HepG2 (cell line): ENCODE measurements at regions not wholly inside any gene's neighbourhood (a gene's known extent, or its start where the extent isn't known, plus 50 kb on each side); places are given as distances from the start of the nearest gene placed in this dataset.
A peak's percentile ranks its signal among the peaks of the same experiment; 100 is the strongest.

Experiments
- CC2D1A ChIP-seq: sonication (generic); formaldehyde crosslinking; IDR thresholded peaks from 2 replicates; pipeline ENCODE4 v1.8.1; 2023; ENCODE audit warnings: mild to moderate bottlenecking, missing genetic modification reagents
- CCDC6 ChIP-seq: sonication (generic); formaldehyde crosslinking; IDR thresholded peaks from 2 replicates; pipeline ENCODE4 v1.8.1; 2022; ENCODE audit warnings: mild to moderate bottlenecking, missing genetic modification reagents, moderate library complexity
- CEBPZ ChIP-seq: IDR thresholded peaks from 2 replicates; pipeline ENCODE4 v1.6.1; 2012; ENCODE audit warnings: low read length, improper control_type of control experiment
- FOXK1 ChIP-seq: sonication (generic); formaldehyde crosslinking; IDR thresholded peaks from 2 replicates; pipeline ENCODE4 v1.4.0; 2020; ENCODE audit warnings: low read depth, missing genetic modification reagents, borderline replicate concordance
- FOXP4 ChIP-seq: sonication (generic); formaldehyde crosslinking; IDR thresholded peaks from 2 replicates; pipeline ENCODE4 v1.4.0; 2020; ENCODE audit warnings: missing genetic modification reagents
- HINFP ChIP-seq: sonication (generic); formaldehyde crosslinking; IDR thresholded peaks from 2 replicates; pipeline ENCODE4 v1.4.0; 2020; ENCODE audit warnings: low read depth, mild to moderate bottlenecking, missing genetic modification reagents
- ISX ChIP-seq: sonication (generic); formaldehyde crosslinking; conservative IDR thresholded peaks from 2 replicates; pipeline ENCODE4 v1.5.0; 2020; ENCODE audit warnings: missing genetic modification reagents
- KLF13 ChIP-seq: sonication (generic); formaldehyde crosslinking; IDR thresholded peaks from 2 replicates; pipeline ENCODE4 v1.4.0; 2020; ENCODE audit warnings: mild to moderate bottlenecking, missing genetic modification reagents
- MAFK ChIP-seq, 2 experiments: IDR thresholded peaks in 1 of 2; conservative IDR thresholded peaks in 1 of 2; 2 replicates each; pipeline ENCODE4 v1.6.1; 2011; ENCODE audit warnings: improper control_type of control experiment in 2 of 2, low read length in 2 of 2
- MATR3 ChIP-seq: sonication (generic); formaldehyde crosslinking; IDR thresholded peaks from 2 replicates; pipeline ENCODE4 v1.4.0; 2020; ENCODE audit warnings: missing genetic modification reagents
- MIXL1 ChIP-seq: IDR thresholded peaks from 2 replicates; pipeline ENCODE4 v1.6.1; 2016
- NCOA1 ChIP-seq: sonication (generic); formaldehyde crosslinking; IDR thresholded peaks from 2 replicates; pipeline ENCODE4 v1.9.0; 2021; ENCODE audit warnings: missing genetic modification reagents
- ZFX ChIP-seq: sonication (generic); formaldehyde crosslinking; IDR thresholded peaks from 2 replicates; pipeline ENCODE4 v1.4.0; 2020; ENCODE audit warnings: mild to moderate bottlenecking, low read depth, missing genetic modification reagents, moderate library complexity
- ZNF562 ChIP-seq: sonication (generic); formaldehyde crosslinking; IDR thresholded peaks from 2 replicates; pipeline ENCODE4 v1.8.0; 2022; ENCODE audit warnings: missing genetic modification reagents, borderline replicate concordance
- ZNF713 ChIP-seq: sonication (generic); formaldehyde crosslinking; IDR thresholded peaks from 2 replicates; pipeline ENCODE4 v1.4.0; 2020; ENCODE audit warnings: mild to moderate bottlenecking, missing genetic modification reagents
- ZNF782 ChIP-seq: sonication (generic); formaldehyde crosslinking; IDR thresholded peaks from 2 replicates; pipeline ENCODE4 v1.4.0; 2020; ENCODE audit warnings: missing genetic modification reagents, mild to moderate bottlenecking, borderline replicate concordance
- ZNF816 ChIP-seq: sonication (generic); formaldehyde crosslinking; IDR thresholded peaks from 2 replicates; pipeline ENCODE4 v1.8.0; 2022; ENCODE audit warnings: missing genetic modification reagents, mild to moderate bottlenecking, borderline replicate concordance
- TF ChIP-seq, protein P1 (sequence below): sonication (generic); formaldehyde crosslinking; conservative IDR thresholded peaks from 2 replicates; pipeline ENCODE4 v1.8.1; 2023; ENCODE audit warnings: missing genetic modification reagents
- TF ChIP-seq, protein P2 (sequence below): IDR thresholded peaks from 2 replicates; pipeline ENCODE4 v1.6.1; 2016

- no peak for TF ChIP-seq MAFK (conservative IDR thresholded peaks at IDR 0.05 in 1 of 2, IDR thresholded peaks at IDR 0.05 in 1 of 2; ENCODE audit: low read length in 2 of 2)
- TF ChIP-seq, protein P1, sequence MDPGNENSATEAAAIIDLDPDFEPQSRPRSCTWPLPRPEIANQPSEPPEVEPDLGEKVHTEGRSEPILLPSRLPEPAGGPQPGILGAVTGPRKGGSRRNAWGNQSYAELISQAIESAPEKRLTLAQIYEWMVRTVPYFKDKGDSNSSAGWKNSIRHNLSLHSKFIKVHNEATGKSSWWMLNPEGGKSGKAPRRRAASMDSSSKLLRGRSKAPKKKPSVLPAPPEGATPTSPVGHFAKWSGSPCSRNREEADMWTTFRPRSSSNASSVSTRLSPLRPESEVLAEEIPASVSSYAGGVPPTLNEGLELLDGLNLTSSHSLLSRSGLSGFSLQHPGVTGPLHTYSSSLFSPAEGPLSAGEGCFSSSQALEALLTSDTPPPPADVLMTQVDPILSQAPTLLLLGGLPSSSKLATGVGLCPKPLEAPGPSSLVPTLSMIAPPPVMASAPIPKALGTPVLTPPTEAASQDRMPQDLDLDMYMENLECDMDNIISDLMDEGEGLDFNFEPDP (CRISPR knock-in tag), result 0 out of 2 replicates have a peak, but pooled peaks have one; percentile 17
- TF ChIP-seq ISX (CRISPR knock-in tag), result no peak
- no peak for TF ChIP-seq NCOA1 (CRISPR knock-in tag)
- no peak for TF ChIP-seq ZNF562 (CRISPR knock-in tag)
- TF ChIP-seq, protein P2, sequence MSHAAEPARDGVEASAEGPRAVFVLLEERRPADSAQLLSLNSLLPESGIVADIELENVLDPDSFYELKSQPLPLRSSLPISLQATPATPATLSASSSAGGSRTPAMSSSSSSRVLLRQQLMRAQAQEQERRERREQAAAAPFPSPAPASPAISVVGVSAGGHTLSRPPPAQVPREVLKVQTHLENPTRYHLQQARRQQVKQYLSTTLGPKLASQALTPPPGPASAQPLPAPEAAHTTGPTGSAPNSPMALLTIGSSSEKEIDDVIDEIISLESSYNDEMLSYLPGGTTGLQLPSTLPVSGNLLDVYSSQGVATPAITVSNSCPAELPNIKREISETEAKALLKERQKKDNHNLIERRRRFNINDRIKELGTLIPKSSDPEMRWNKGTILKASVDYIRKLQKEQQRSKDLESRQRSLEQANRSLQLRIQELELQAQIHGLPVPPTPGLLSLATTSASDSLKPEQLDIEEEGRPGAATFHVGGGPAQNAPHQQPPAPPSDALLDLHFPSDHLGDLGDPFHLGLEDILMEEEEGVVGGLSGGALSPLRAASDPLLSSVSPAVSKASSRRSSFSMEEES (CRISPR knock-in tag), result 0 out of 2 replicates have a peak, but pooled peaks have one; percentile 57
- TF ChIP-seq FOXP4 (CRISPR knock-in tag), result peak; percentile 87
- TF ChIP-seq CEBPZ, result no peak
- no peak for TF ChIP-seq FOXK1 (CRISPR knock-in tag)
- no peak for TF ChIP-seq CCDC6 (CRISPR knock-in tag)
- TF ChIP-seq ZFX, result no peak
- peak; percentile 33; the same call in 1 of the 2 replicates for TF ChIP-seq MIXL1 (CRISPR knock-in tag)
- no peak for TF ChIP-seq MATR3 (CRISPR knock-in tag)
- no peak for TF ChIP-seq ZNF816 (CRISPR knock-in tag)
- TF ChIP-seq HINFP, result no peak
- no peak for TF ChIP-seq KLF13 (CRISPR knock-in tag)
- no peak for TF ChIP-seq ZNF713 (CRISPR knock-in tag)
- TF ChIP-seq CC2D1A (CRISPR knock-in tag), result no peak
- no peak for TF ChIP-seq ZNF782 (CRISPR knock-in tag)
Measured at GRCh38 chrX:20477219-20477618, 210.5 kb upstream of the RPS6KA3 start (continued).
